Kidney (tissue), 13 donors: ENCODE measurements at regions not wholly inside any gene's neighbourhood (a gene's known extent, or its start where the extent isn't known, plus 50 kb on each side); places are given as distances from the start of the nearest gene placed in this dataset.

Experiments used
- DNase-seq, 5 donors: peaks; one replicate each; pipeline ENCODE4 v3.0.0-alpha.2; 2013 to 2020
- FAIRE-seq: peaks from 2 replicates; lab custom pipeline; 2012; peaks lifted over from hg19 to GRCh38; lab: Jason Lieb, UNC
- H3K27ac ChIP-seq, 2 donors: one replicate each; pipeline ENCODE4 v1.7.0; 2013; ENCODE audit warnings: low read depth in 2 of 2, low read length in 2 of 2, inconsistent platforms in 1 of 2
- H3K27me3 ChIP-seq: one replicate; pipeline ENCODE4 v1.7.1; 2013; ENCODE audit warnings: low read length, inconsistent platforms; ENCODE audit not compliant: control insufficient read depth, insufficient read depth
- H3K36me3 ChIP-seq, 3 donors: one replicate each; pipeline versions ENCODE4 v1.7.0 to v1.7.1; 2013; ENCODE audit warnings: low read length in 3 of 3, control low read depth in 1 of 3, inconsistent platforms in 1 of 3; ENCODE audit not compliant: insufficient read depth in 3 of 3, control insufficient read depth in 2 of 3
- H3K4me1 ChIP-seq, 3 donors: one replicate each; pipeline versions ENCODE4 v1.7.0 to v1.7.1; 2013; ENCODE audit warnings: low read length in 3 of 3, inconsistent platforms in 1 of 3, low read depth in 1 of 3; ENCODE audit not compliant: control insufficient read depth in 2 of 3, insufficient read depth in 2 of 3
- H3K4me3 ChIP-seq, 3 donors: one replicate each; pipeline versions ENCODE4 v1.7.0 to v1.8.1; 2013; ENCODE audit warnings: low read length in 3 of 3, control low read depth in 1 of 3, inconsistent platforms in 1 of 3
- H3K9ac ChIP-seq, 3 donors: one replicate each; pipeline versions ENCODE4 v1.7.0 to v1.7.1; 2013; ENCODE audit warnings: low read length in 3 of 3, control low read depth in 1 of 3, inconsistent platforms in 1 of 3
- H3K9me3 ChIP-seq, 3 donors: one replicate each; pipeline versions ENCODE4 v1.7.0 to v1.7.1; 2013; ENCODE audit warnings: low read length in 3 of 3, control low read depth in 1 of 3, inconsistent platforms in 1 of 3; ENCODE audit not compliant: control insufficient read depth in 2 of 3, insufficient read depth in 1 of 3
- CTCF ChIP-seq: IDR thresholded peaks from 3 replicates; pipeline ENCODE4 v1.5.1; 2012; ENCODE audit warnings: mild to moderate bottlenecking, moderate library complexity, borderline replicate concordance; ENCODE audit not compliant: insufficient read depth; ENCODE audit errors: extremely low read depth
- intact Hi-C: fragments of 100-400 bp; cut with DNase I; formaldehyde crosslinking; loops from one replicate; pipeline ENCODE4 v1.11.1; 2022
- donor health status: control.
- donor health status: control.
- donor health status: control.
- donor health status: control.
- donor health status: control.
- donor health status: DM: yes; HTN: yes; CAD: no.
- donor health status: Normal renal cell carcinoma (clear cell type).

- no peak overlapping the region for H3K27ac ChIP-seq
- H3K4me3 ChIP-seq = no peak overlapping the region
- TF ChIP-seq CTCF = no peak
- FAIRE-seq = no peak
- no peak overlapping the region for H3K9ac ChIP-seq
- intact Hi-C loops = no loop called here
- DNase-seq = no peak
- H3K9me3 ChIP-seq = no peaks in the 10 kb centered on the region
- H3K36me3 ChIP-seq = no peaks in the 10 kb centered on the region
- H3K27me3 ChIP-seq = no peaks in the 10 kb centered on the region
- H3K4me1 ChIP-seq = no peaks in the 10 kb centered on the region
Observed at GRCh38 chr7:81370822-81371221, 399.0 kb downstream of the HGF start.

- no peaks in the 10 kb centered on the region for H3K9me3 ChIP-seq
- no peak for DNase-seq
- intact Hi-C loops = no loop called here
- no peak overlapping the region for H3K27ac ChIP-seq
- TF ChIP-seq CTCF = no peak
- no peak overlapping the region for H3K4me3 ChIP-seq
- no peaks in the 10 kb centered on the region for H3K36me3 ChIP-seq
- no peak for FAIRE-seq
- H3K27me3 ChIP-seq = no peaks in the 10 kb centered on the region
- H3K9ac ChIP-seq = no peak overlapping the region
- H3K4me1 ChIP-seq = no peaks in the 10 kb centered on the region
Observed at GRCh38 chr7:81367326-81367931, 402.4 kb downstream of the HGF start.

GRCh38 chr7:81366546-81366945 lies 403.3 kb downstream of the HGF start:
- H3K9me3 ChIP-seq = no peaks in the 10 kb centered on the region

More at GRCh38 chr7:81366546-81366945, 403.3 kb downstream of the HGF start:
- H3K4me1 ChIP-seq = no peaks in the 10 kb centered on the region
- no peak overlapping the region for H3K27ac ChIP-seq
- intact Hi-C loops = no loop called here
- DNase-seq (no peak), FAIRE-seq (no peak)
- H3K9ac ChIP-seq = no peak overlapping the region
- no peaks in the 10 kb centered on the region for H3K36me3 ChIP-seq
- H3K4me3 ChIP-seq = no peak overlapping the region
- no peaks in the 10 kb centered on the region for H3K27me3 ChIP-seq
- TF ChIP-seq CTCF = no peak
